OCI-LY7 (cell line): ENCODE measurements at regions not wholly inside any gene's neighbourhood (a gene's known extent, or its start where the extent isn't known, plus 50 kb on each side); places are given as distances from the start of the nearest gene placed in this dataset.

ENCODE experiments used
- BruUV-seq: library from RNA; stranded (reverse); fragments of 400-500 nt; replicated peaks from 2 replicates; lab custom pipeline; 2021; lab: Mats Ljungman, UMichigan
- CTCF ChIA-PET: fragments of 300-600 bp; sonication (Branson Sonifier 250); formaldehyde crosslinking; loops from one replicate; lab custom pipeline; 2022; ENCODE audit warnings: antibody characterized with exemption; ENCODE audit not compliant: unreplicated experiment; lab: Charles Lee
- POLR2A ChIA-PET: fragments of 300-600 bp; sonication (Branson Sonifier 250); formaldehyde crosslinking; loops from one replicate; lab custom pipeline; 2022; ENCODE audit warnings: antibody characterized with exemption; lab: Charles Lee
- DNase-seq: peaks from one replicate; pipeline ENCODE4 v3.0.0-alpha.2; 2015; ENCODE audit warnings: low spot score
- H2AFZ ChIP-seq: fragments of 200-600 bp; sonication (generic), shearing (Covaris generic); 2 replicates; pipeline ENCODE4 v1.6.1; 2014; ENCODE audit warnings: mild to moderate bottlenecking, antibody characterized with exemption, low read length, moderate library complexity
- H3K27ac ChIP-seq: fragments of 200-600 bp; sonication (generic); 2 replicates; pipeline ENCODE4 v1.5.1; 2014; ENCODE audit warnings: mixed run types, low read depth, mild to moderate bottlenecking, moderate library complexity, low read length, inconsistent platforms; ENCODE audit not compliant: poor library complexity, severe bottlenecking
- H3K36me3 ChIP-seq: fragments of 200-600 bp; sonication (generic); 2 replicates; pipeline ENCODE4 v1.6.1; 2014; ENCODE audit warnings: mild to moderate bottlenecking, antibody characterized with exemption, low read length, moderate library complexity, mixed read lengths; ENCODE audit not compliant: insufficient read depth
- H3K4me1 ChIP-seq: fragments of 200-600 bp; sonication (generic); 2 replicates; pipeline ENCODE4 v1.5.1; 2014; ENCODE audit warnings: mild to moderate bottlenecking, low read length; ENCODE audit not compliant: insufficient read depth, poor library complexity, severe bottlenecking
- H3K4me2 ChIP-seq: fragments of 200-600 bp; sonication (generic); 2 replicates; pipeline ENCODE4 v1.6.1; 2014; ENCODE audit warnings: mild to moderate bottlenecking, low read length
- H3K4me3 ChIP-seq: fragments of 200-600 bp; sonication (generic); 2 replicates; pipeline ENCODE4 v1.5.1; 2014; ENCODE audit warnings: mild to moderate bottlenecking, low read depth, low read length; ENCODE audit not compliant: poor library complexity, severe bottlenecking
- H3K79me2 ChIP-seq: fragments of 200-600 bp; sonication (generic); 2 replicates; pipeline ENCODE4 v1.6.1; 2016; ENCODE audit warnings: low read depth, mild to moderate bottlenecking, low read length, moderate library complexity, mixed read lengths; ENCODE audit not compliant: insufficient read depth
- H3K9me2 ChIP-seq: fragments of 200-600 bp; sonication (generic); 2 replicates; pipeline ENCODE4 v1.6.1; 2016; ENCODE audit warnings: mild to moderate bottlenecking, low read length, mixed read lengths; ENCODE audit not compliant: insufficient read depth
- H3K9me3 ChIP-seq: fragments of 200-600 bp; sonication (generic); 2 replicates; pipeline ENCODE4 v1.6.1; 2014; ENCODE audit warnings: mild to moderate bottlenecking, mixed run types, low read length, mixed read lengths
- H4K20me1 ChIP-seq: fragments of 200-600 bp; sonication (generic); 2 replicates; pipeline ENCODE4 v1.6.1; 2014; ENCODE audit warnings: mild to moderate bottlenecking, antibody characterized with exemption, low read length, moderate library complexity, mixed read lengths; ENCODE audit not compliant: insufficient read depth
- EZH2phosphoT487 ChIP-seq: fragments of 200-600 bp; sonication (generic); IDR thresholded peaks from 2 replicates; pipeline ENCODE4 v1.6.1; 2018; ENCODE audit warnings: low read depth, borderline replicate concordance, mild to moderate bottlenecking, mixed run types, antibody characterized with exemption, low read length, moderate library complexity, mixed read lengths
- intact Hi-C: fragments of 100-400 bp; cut with micrococcal nuclease; formaldehyde crosslinking; loops from one replicate; pipeline ENCODE4 v1.10.0; 2022; ENCODE audit not compliant: unreplicated experiment
- TF ChIP-seq, protein P1 (sequence below): fragments of 200-600 bp; sonication (generic); conservative IDR thresholded peaks from 2 replicates; pipeline ENCODE4 v1.5.1; 2014; ENCODE audit warnings: mild to moderate bottlenecking, antibody characterized with exemption, low read length, moderate library complexity, mixed read lengths

DNA sequence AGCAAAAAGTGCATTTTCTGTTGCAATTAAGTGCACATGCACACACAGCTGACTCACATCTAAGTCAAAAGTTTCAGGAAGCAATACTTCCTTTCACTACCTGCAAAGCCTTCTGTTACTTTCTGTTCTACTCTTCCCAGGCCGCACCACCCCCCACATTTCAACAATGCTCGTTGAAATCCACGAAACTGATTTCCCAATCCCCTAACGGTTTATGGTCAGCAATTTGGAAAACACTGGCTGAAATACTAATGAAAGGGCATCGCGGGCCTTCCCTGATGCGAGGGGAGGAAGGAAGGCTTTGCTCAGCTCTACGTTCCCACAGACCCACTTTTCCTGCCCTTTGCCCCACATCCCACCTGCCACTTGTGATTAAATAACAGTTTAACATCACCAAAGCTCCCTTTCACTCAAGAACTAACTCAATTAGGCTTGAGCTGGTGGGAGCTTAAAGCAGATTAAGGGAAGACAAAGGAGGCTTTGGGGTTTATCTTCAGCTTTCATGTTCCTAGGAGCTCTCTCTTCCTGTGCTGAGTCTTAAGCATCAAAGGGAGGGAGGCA is 243.2 kb upstream of the RAB4A start:
- H3K27ac ChIP-seq: no peak overlapping the region
- H3K36me3 ChIP-seq: no peaks in the 10 kb centered on the region
- intact Hi-C loops: no loop called here
- no peaks in the 10 kb centered on the region for H3K9me2 ChIP-seq
- H4K20me1 ChIP-seq: no peaks in the 10 kb centered on the region
- H3K9me3 ChIP-seq: no peaks in the 10 kb centered on the region
- peaks cover 11% of the 10 kb centered on the region for H3K4me1 ChIP-seq
- ChIA-PET CTCF (interaction anchor here (0.6 kb wide), 1 partner anchor 164 kb away, joined by 3 read pairs; no protein-coding TSS in a partner anchor), POLR2A (interaction anchor here (0.6 to 1.1 kb wide), 5 partner anchors 8 to 134 kb away, joined by 3 to 5 read pairs (median 3); no protein-coding TSS in a partner anchor)
- peak; percentile 46 for DNase-seq
- peak overlapping the region; percentile 70; the same call in 1 of the 2 replicates for H2AFZ ChIP-seq
- TF ChIP-seq, protein P1, sequence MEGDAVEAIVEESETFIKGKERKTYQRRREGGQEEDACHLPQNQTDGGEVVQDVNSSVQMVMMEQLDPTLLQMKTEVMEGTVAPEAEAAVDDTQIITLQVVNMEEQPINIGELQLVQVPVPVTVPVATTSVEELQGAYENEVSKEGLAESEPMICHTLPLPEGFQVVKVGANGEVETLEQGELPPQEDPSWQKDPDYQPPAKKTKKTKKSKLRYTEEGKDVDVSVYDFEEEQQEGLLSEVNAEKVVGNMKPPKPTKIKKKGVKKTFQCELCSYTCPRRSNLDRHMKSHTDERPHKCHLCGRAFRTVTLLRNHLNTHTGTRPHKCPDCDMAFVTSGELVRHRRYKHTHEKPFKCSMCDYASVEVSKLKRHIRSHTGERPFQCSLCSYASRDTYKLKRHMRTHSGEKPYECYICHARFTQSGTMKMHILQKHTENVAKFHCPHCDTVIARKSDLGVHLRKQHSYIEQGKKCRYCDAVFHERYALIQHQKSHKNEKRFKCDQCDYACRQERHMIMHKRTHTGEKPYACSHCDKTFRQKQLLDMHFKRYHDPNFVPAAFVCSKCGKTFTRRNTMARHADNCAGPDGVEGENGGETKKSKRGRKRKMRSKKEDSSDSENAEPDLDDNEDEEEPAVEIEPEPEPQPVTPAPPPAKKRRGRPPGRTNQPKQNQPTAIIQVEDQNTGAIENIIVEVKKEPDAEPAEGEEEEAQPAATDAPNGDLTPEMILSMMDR: no peak
- TF ChIP-seq EZH2phosphoT487: no peak
- H3K79me2 ChIP-seq: no peaks in the 10 kb centered on the region
- peak overlapping the region; percentile 16 for H3K4me3 ChIP-seq
- H3K4me2 ChIP-seq: peak overlapping the region; percentile 54
- BruUV-seq: no TSS peak

GRCh38 chr1:229028544-229028943 is 242.4 kb upstream of the RAB4A start:
- H3K9me2 ChIP-seq: no peaks in the 10 kb centered on the region
- H3K4me2 ChIP-seq: no peak overlapping the region
- intact Hi-C loops: no loop called here
- H3K36me3 ChIP-seq: no peaks in the 10 kb centered on the region
- H3K4me1 ChIP-seq: peaks cover 11% of the 10 kb centered on the region
- H3K9me3 ChIP-seq: no peaks in the 10 kb centered on the region
- no peak overlapping the region for H3K4me3 ChIP-seq
- no peak overlapping the region for H2AFZ ChIP-seq
- H4K20me1 ChIP-seq: no peaks in the 10 kb centered on the region
- TF ChIP-seq EZH2phosphoT487: no peak
- TF ChIP-seq, protein P1: no peak
- no peak for DNase-seq
- ChIA-PET CTCF (no interaction called here), POLR2A (interaction anchor here (1.1 kb wide), 1 partner anchor 81 kb away, joined by 4 read pairs; no protein-coding TSS in a partner anchor)
- no peak overlapping the region for H3K27ac ChIP-seq
- BruUV-seq: no TSS peak
- H3K79me2 ChIP-seq: no peaks in the 10 kb centered on the region
